ENCODE measurements at regions not wholly inside any gene's neighbourhood (a gene's known extent, or its start where the extent isn't known, plus 50 kb on each side); places are given as distances from the start of the nearest gene placed in this dataset.

GRCh38 chr11:112541140-112542046 lies 280.7 kb upstream of the PLET1 start:
- intact Hi-C loops (cut with DNase I) = no loop called here
- ATAC-seq (no peak), DNase-seq (no peak)
- Histone ChIP-seq H3K9me3 (no peaks in the 10 kb centered on the region), H3K36me3 (no peaks in the 10 kb centered on the region), H3K4me1 (no peaks in the 10 kb centered on the region), H3K27me3 (no peaks in the 10 kb centered on the region), H3K27ac (no peak overlapping the region), H3K4me3 (no peak overlapping the region)
- TF ChIP-seq, protein P1, sequence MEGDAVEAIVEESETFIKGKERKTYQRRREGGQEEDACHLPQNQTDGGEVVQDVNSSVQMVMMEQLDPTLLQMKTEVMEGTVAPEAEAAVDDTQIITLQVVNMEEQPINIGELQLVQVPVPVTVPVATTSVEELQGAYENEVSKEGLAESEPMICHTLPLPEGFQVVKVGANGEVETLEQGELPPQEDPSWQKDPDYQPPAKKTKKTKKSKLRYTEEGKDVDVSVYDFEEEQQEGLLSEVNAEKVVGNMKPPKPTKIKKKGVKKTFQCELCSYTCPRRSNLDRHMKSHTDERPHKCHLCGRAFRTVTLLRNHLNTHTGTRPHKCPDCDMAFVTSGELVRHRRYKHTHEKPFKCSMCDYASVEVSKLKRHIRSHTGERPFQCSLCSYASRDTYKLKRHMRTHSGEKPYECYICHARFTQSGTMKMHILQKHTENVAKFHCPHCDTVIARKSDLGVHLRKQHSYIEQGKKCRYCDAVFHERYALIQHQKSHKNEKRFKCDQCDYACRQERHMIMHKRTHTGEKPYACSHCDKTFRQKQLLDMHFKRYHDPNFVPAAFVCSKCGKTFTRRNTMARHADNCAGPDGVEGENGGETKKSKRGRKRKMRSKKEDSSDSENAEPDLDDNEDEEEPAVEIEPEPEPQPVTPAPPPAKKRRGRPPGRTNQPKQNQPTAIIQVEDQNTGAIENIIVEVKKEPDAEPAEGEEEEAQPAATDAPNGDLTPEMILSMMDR (IDR thresholded peaks at IDR 0.05) = no peak

- no peak overlapping the region for H3K4me3 ChIP-seq
- no peaks in the 10 kb centered on the region for H3K27me3 ChIP-seq
- ATAC-seq = peak; percentile 55
- TF ChIP-seq, protein P1 (IDR thresholded peaks at IDR 0.05) = no peak
- intact Hi-C loops (cut with DNase I) = no loop called here
- no peaks in the 10 kb centered on the region for H3K36me3 ChIP-seq
- H3K9me3 ChIP-seq = no peaks in the 10 kb centered on the region
- no peak overlapping the region for H3K27ac ChIP-seq
- no peak for DNase-seq
- H3K4me1 ChIP-seq = no peaks in the 10 kb centered on the region
Measured at GRCh38 chr11:112542479-112542878, 281.8 kb upstream of the PLET1 start.

GRCh38 chr11:112543390-112543789 lies 282.7 kb upstream of the PLET1 start:
- H3K9me3 ChIP-seq = no peaks in the 10 kb centered on the region
- no peaks in the 10 kb centered on the region for H3K27me3 ChIP-seq
- DNase-seq (no peak), ATAC-seq (peak; percentile 47)
- no peak overlapping the region for H3K27ac ChIP-seq
- intact Hi-C loops (cut with DNase I) = no loop called here
- no peaks in the 10 kb centered on the region for H3K36me3 ChIP-seq
- H3K4me3 ChIP-seq = no peak overlapping the region
- TF ChIP-seq, protein P1 (IDR thresholded peaks at IDR 0.05) = no peak
- no peaks in the 10 kb centered on the region for H3K4me1 ChIP-seq

GRCh38 chr11:112548641-112549040 lies 288.0 kb upstream of the PLET1 start:
- TF ChIP-seq, protein P1 (IDR thresholded peaks at IDR 0.05) = no peak
- H3K27ac ChIP-seq = no peak overlapping the region
- intact Hi-C loops (cut with DNase I) = no loop called here
- H3K4me3 ChIP-seq = no peak overlapping the region
- no peaks in the 10 kb centered on the region for H3K4me1 ChIP-seq
- DNase-seq (no peak), ATAC-seq (no peak)
- H3K36me3 ChIP-seq = no peaks in the 10 kb centered on the region
- no peaks in the 10 kb centered on the region for H3K9me3 ChIP-seq
- H3K27me3 ChIP-seq = peaks cover 0 to 3% of the 10 kb centered on the region in 2 donors

DNA sequence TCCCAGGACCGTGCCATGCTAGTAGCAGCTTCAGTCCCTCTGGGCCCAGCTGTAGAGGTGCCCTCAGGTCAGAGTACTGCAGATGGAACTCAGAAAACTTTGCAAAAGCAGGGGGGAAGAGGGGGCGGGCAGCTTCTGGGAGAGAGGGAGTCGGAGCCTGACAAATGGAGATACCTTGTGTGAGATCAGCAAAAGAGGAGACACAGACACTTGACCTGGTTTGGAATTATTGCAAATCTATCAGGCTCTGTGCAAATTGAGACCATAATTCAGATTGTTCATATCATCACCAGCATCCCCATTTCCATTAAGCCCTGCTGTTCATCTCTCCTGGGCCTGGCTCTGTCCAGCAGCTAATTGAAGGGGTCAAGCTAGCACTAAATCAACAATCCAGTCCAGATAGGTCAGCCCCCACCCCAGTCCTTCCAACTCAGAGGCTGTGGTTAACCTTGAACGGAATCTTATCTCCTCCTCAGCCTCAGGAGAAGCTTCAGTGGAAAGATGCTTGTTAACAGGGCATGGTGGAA lies 292.6 kb upstream of the PLET1 start:
- H3K4me3 ChIP-seq = no peak overlapping the region
- no peaks in the 10 kb centered on the region for H3K9me3 ChIP-seq
- ATAC-seq = no peak
- H3K36me3 ChIP-seq = no peaks in the 10 kb centered on the region
- H3K4me1 ChIP-seq = no peaks in the 10 kb centered on the region
- TF ChIP-seq, protein P1 (IDR thresholded peaks at IDR 0.05) = no peak
- no peak for DNase-seq
- no peak overlapping the region for H3K27ac ChIP-seq
- peaks cover 0 to 3% of the 10 kb centered on the region in 2 donors for H3K27me3 ChIP-seq
- intact Hi-C loops (cut with DNase I) = loop anchor here in 1 of 2 donors (10.0 kb wide), 1 partner anchor 258 kb away; no protein-coding TSS in a partner anchor
